ENCODE measurements at regions not wholly inside any gene's neighbourhood (a gene's known extent, or its start where the extent isn't known, plus 50 kb on each side); places are given as distances from the start of the nearest gene placed in this dataset.
"Not testable (repeated sequence)": the region's sequence is repeated elsewhere in the genome, so short reads cannot be mapped to it uniquely, and the experiment has no call there.

DNA sequence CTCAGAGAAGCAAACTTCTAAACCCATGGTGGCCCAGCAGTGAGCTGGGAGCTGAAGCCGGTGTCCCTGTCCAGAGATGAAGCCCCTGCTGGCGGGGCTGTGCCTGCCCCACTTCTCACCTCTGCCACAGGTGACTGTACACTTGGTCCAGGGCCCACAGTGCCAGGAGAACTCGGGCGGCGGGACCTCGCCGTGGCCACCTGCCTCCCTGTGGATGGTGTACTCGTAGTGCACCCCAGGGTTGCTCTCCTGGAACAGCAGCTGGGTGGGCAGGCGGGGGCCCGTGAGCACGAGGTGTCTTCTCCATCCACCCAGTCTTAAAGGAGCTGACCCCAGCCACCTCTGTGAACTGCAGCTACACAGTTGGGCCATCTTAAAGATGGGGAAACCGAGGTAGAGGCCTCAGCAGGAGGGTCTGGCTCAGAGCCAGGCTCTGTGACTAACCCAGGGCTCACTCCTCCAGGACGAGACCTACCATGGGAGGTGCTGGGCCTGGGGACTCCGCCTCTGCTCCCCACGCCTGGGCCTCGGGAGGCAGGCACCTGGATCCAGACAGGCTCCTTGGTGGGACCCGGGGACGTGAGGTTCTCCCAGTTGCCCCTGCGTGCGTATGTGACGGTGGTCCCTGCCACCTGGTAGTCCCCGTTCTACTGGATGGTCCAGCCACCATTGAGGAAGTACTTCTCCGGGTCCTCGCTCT, 113.1 kb upstream of the AKAP13 start:
- H3K4me2 ChIP-seq (ENCODE audit: low read depth, low read length); H3K9ac ChIP-seq (ENCODE audit: low read depth, low read length); DNase-seq; H3K4me1 ChIP-seq (ENCODE audit: control insufficient read depth, insufficient read depth, low read length); CTCF ChIA-PET; H2BK5ac ChIP-seq (ENCODE audit: low read depth, low read length, poor library complexity, severe bottlenecking); H2AFZ ChIP-seq (replicated peaks; ENCODE audit: low read length, poor library complexity); H4K20me1 ChIP-seq (ENCODE audit: insufficient read depth, low read length); H4K8ac ChIP-seq (ENCODE audit: low read depth in 2 of 2, low read length in 2 of 2); H3K18ac ChIP-seq (ENCODE audit: low read depth, low read length); H2AK5ac ChIP-seq (ENCODE audit: low read depth, low read length); H3K9me1 ChIP-seq (ENCODE audit: insufficient read depth, low read length); H3K23ac ChIP-seq (ENCODE audit: low read depth, low read length); H4K91ac ChIP-seq (ENCODE audit: insufficient read depth, low read depth, low read length); in situ Hi-C loops (cut with MboI; ENCODE audit: low sequenced_read_pairs); POLR2A ChIA-PET (ENCODE audit: unreplicated experiment); H3K27ac ChIP-seq (ENCODE audit: insufficient read depth, low read length); H2BK20ac ChIP-seq (ENCODE audit: low read depth, low read length); ATAC-seq (ENCODE audit: low read depth); dilution Hi-C loops (cut with HindIII; ENCODE audit: low sequenced_read_pairs, unreplicated experiment); H3K14ac ChIP-seq (replicated peaks; ENCODE audit: low read depth, low read length); H3K27me3 ChIP-seq (ENCODE audit: control insufficient read depth, insufficient read depth, low read length); H2AK9ac ChIP-seq (replicated peaks; ENCODE audit: low read depth, low read length, poor library complexity); H2BK120ac ChIP-seq (ENCODE audit: low read depth, low read length); intact Hi-C loops (cut with micrococcal nuclease); H3K4ac ChIP-seq (ENCODE audit: low read depth, low read length); H3K36me3 ChIP-seq (ENCODE audit: control insufficient read depth, insufficient read depth, low read length); BruUV-seq (replicated peaks); H3K56ac ChIP-seq (ENCODE audit: extremely low read depth, insufficient read depth, low read length); H3K9me3 ChIP-seq (ENCODE audit: control insufficient read depth, insufficient read depth, low read length); H4K5ac ChIP-seq (ENCODE audit: low read depth, low read length); H3K4me3 ChIP-seq (ENCODE audit: insufficient read depth, low read depth, low read length); H2BK15ac ChIP-seq (ENCODE audit: low read depth, low read length); H3K79me1 ChIP-seq (ENCODE audit: low read depth in 1 of 2, low read length in 2 of 2): not testable (repeated sequence)
- no CpG with 5 or more reads among the region's 24 CpGs for WGBS, 2 experiments (ENCODE audit: extremely low coverage in 2 of 2, insufficient read length in 1 of 2)

Measured in IMR-90 (cell line).